ENCODE measurements at regions not wholly inside any gene's neighbourhood (a gene's known extent, or its start where the extent isn't known, plus 50 kb on each side); places are given as distances from the start of the nearest gene placed in this dataset.

DNA sequence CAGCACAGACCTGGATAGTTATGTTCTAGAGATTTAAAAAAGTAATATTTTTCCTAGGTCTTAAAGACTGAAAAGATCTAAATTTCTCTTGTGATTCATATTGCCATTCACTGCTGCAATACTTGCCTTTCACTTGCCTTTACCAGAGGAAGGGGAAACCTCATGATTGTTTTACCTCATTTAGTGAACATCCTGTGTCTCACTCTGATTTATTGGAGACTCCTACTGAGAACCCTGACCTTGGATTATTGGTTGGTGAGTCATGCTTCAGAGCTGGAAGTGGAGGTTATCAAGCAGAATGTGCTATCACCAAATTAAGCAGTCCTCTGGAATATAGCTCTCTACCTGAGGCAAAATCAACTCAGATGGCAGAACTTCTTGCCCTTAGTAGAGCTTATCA lies 500.5 kb downstream of the TSN start:
- Mint-ChIP-seq H3K9me3 (no peaks in the 10 kb centered on the region), H3K4me3 (no peak overlapping the region), H3K27ac (no peak overlapping the region), H3K27me3 (ENCODE audit: low read depth) (no peaks in the 10 kb centered on the region), H3K4me1 (ENCODE audit: low read depth) (no peaks in the 10 kb centered on the region), H3K36me3 (ENCODE audit: low read depth) (no peaks in the 10 kb centered on the region)
- intact Hi-C loops (cut with micrococcal nuclease), result no loop called here
- CTCF ChIA-PET, result no interaction called here
- no peak for DNase-seq

DNA sequence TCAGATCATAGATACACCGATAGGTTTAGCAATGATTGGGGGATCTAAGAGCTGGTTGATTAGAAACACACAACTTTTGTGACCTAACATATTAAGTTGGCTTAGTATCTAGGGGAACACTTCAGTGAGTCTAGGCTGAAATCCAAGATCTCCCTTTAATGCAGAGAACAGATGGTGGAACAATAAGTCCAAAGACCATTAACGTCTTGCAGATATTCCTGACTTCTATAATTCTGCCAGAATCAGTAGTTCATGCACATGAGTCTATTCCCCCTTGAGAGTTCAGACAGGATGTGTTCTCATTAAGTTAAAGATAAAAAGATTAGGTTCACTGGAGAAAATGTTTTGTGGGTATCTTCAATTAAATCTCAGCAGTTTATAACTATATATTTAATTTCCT lies 506.5 kb downstream of the TSN start:
- Mint-ChIP-seq H3K4me1 (ENCODE audit: low read depth) (no peaks in the 10 kb centered on the region), H3K9me3 (no peaks in the 10 kb centered on the region), H3K36me3 (ENCODE audit: low read depth) (no peaks in the 10 kb centered on the region), H3K27me3 (ENCODE audit: low read depth) (no peaks in the 10 kb centered on the region), H3K4me3 (no peak overlapping the region), H3K27ac (no peak overlapping the region)
- no peak for DNase-seq
- intact Hi-C loops (cut with micrococcal nuclease), result no loop called here
- CTCF ChIA-PET, result no interaction called here

DNA sequence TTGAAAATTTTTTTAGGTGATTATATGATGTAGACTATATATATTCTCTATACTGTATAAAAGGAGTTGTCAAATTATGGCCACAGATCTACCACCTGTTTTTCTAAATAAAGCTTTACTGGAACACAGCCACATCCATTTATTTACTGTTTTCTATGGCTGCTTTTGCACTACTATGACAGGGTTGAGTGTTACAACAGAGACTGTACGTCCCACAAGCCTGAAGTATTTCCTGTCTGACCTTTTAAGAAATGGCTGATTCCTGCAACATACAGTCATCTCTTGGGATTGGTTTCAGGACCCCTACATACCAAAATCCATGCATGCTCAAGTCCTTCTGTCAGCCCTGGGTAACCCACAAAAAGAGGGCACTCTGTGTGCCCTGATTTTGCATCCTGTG lies 508.3 kb downstream of the TSN start:
- Mint-ChIP-seq H3K27me3 (ENCODE audit: low read depth) (no peaks in the 10 kb centered on the region), H3K9me3 (no peaks in the 10 kb centered on the region), H3K4me3 (no peak overlapping the region), H3K36me3 (ENCODE audit: low read depth) (no peaks in the 10 kb centered on the region), H3K27ac (no peak overlapping the region), H3K4me1 (ENCODE audit: low read depth) (no peaks in the 10 kb centered on the region)
- CTCF ChIA-PET, result no interaction called here
- DNase-seq, result no peak
- intact Hi-C loops (cut with micrococcal nuclease), result no loop called here

DNA sequence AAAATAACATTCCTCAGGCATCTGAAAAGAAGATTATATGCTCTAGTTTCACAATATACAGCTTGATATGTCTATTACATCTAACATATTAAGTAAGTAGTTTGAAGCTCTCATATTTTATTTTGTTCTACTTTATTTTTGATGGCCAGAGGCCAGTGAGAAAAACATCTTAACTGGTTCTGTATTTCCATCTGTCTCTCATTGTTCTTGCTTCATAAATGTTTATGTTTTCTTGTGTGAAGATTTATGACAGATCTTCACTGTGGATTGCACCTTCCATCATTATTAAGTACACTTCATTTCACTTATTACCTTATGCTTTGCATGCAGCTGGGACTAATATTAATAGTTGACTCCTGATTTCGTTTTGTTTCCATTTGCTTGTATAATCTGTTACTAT lies 511.2 kb downstream of the TSN start:
- CTCF ChIA-PET, result interaction anchor here (1.6 kb wide), 1 partner anchor 16 kb away, joined by 3 read pairs; no protein-coding TSS in a partner anchor
- no peaks in the 10 kb centered on the region for H3K4me1 Mint-ChIP-seq (ENCODE audit: low read depth)
- H3K4me3 Mint-ChIP-seq, result no peak overlapping the region
- H3K9me3 Mint-ChIP-seq, result no peaks in the 10 kb centered on the region
- intact Hi-C loops (cut with micrococcal nuclease), result no loop called here
- DNase-seq, result no peak
- H3K27me3 Mint-ChIP-seq (ENCODE audit: low read depth), result peaks cover 2% of the 10 kb centered on the region
- no peak overlapping the region for H3K27ac Mint-ChIP-seq
- H3K36me3 Mint-ChIP-seq (ENCODE audit: low read depth), result no peaks in the 10 kb centered on the region

DNA sequence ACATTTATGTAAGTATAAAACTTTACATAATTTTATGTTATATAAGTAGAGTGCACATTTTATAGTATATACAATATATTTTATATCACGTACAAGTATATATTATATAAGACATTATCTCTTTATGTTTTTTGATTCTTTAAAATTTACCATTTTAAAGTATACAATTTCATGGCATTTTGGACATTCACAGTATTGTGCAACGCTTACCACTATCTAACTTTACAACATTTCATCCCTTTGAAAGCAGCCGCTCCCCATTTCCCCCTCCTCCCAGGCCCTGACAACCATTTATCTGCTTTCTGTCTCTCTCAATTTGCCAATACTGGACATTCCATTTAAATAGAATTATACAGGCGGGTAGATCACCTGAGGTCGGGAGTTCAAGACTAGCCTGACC lies 512.5 kb downstream of the TSN start:
- Mint-ChIP-seq H3K9me3 (no peaks in the 10 kb centered on the region), H3K27me3 (ENCODE audit: low read depth) (peaks cover 2% of the 10 kb centered on the region), H3K27ac (no peak overlapping the region), H3K4me1 (ENCODE audit: low read depth) (no peaks in the 10 kb centered on the region), H3K4me3 (no peak overlapping the region), H3K36me3 (ENCODE audit: low read depth) (no peaks in the 10 kb centered on the region)
- CTCF ChIA-PET, result no interaction called here
- intact Hi-C loops (cut with micrococcal nuclease), result no loop called here
- DNase-seq, result no peak

DNA sequence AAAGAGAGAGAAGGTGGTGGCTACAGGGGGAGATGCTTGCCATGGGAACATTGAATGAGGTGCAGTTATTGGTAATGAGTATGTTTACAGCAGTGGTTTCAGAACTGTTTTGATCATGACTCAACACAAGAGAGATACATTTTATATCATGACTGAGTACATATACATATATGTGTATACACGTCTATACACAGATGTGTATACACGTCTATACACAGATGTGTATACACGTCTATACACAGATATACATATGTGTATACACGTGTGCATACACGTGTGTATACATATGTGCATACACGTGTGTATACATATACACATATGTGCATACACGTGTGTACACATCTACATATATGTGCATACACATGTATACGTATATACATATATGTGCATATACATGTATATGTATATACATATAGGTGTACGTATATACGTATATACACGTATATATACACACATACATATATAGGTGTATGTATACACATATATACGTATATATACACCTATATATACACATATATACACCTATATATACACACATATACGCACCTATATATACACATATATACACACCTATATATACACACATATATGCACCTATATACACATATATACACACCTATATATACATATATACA lies 518.5 kb downstream of the TSN start:
- DNase-seq, result no peak
- no peak overlapping the region for H3K27ac Mint-ChIP-seq
- CTCF ChIA-PET, result no interaction called here
- H3K4me1 Mint-ChIP-seq (ENCODE audit: low read depth), result no peaks in the 10 kb centered on the region
- H3K27me3 Mint-ChIP-seq (ENCODE audit: low read depth), result peaks cover 2% of the 10 kb centered on the region
- no peak overlapping the region for H3K4me3 Mint-ChIP-seq
- no peaks in the 10 kb centered on the region for H3K9me3 Mint-ChIP-seq
- intact Hi-C loops (cut with micrococcal nuclease), result no loop called here
- H3K36me3 Mint-ChIP-seq (ENCODE audit: low read depth), result no peaks in the 10 kb centered on the region

DNA sequence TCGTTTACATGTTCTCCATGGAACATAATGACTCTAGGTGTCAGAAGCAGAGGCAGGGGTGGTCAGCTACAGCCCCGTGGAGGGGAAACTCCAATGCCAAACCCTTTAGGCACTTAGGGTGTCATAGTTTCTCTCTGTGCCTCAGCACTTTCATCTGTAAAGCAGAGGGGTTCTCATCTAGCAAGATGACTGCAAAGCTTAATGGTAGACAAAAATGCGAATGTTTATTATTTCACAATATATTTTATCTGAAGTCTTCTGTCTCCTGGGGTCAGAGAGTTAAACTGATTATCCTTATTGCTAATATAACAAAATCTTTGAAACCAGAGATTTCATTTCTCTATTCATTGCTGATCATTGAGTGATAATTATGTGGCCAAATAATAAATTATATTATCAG lies 522.5 kb downstream of the TSN start:
- Mint-ChIP-seq H3K36me3 (ENCODE audit: low read depth) (no peaks in the 10 kb centered on the region), H3K27me3 (ENCODE audit: low read depth) (no peaks in the 10 kb centered on the region), H3K4me3 (no peak overlapping the region), H3K4me1 (ENCODE audit: low read depth) (no peaks in the 10 kb centered on the region), H3K27ac (no peak overlapping the region), H3K9me3 (no peaks in the 10 kb centered on the region)
- intact Hi-C loops (cut with micrococcal nuclease), result no loop called here
- CTCF ChIA-PET, result no interaction called here
- no peak for DNase-seq

DNA sequence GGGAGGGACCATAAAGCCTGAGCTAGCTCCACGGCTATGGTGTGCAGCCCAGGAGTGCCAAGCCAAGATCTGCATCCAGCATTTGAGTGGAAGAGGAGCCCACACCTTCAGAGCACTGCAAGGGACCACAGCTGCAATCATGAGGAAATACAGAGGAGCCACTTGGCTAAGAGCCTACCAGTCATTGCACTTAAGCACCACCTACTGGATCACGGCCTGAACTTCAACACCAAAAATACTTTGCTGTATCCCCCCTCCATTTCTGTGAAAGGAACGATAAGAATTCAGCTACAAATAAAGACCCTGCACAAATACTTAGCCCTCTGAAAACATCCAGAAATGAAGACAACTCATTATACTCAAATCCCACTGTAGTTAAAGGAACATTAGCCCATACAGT lies 545.3 kb downstream of the TSN start:
- CTCF ChIA-PET, result no interaction called here
- Mint-ChIP-seq H3K36me3 (ENCODE audit: low read depth) (no peaks in the 10 kb centered on the region), H3K4me1 (ENCODE audit: low read depth) (no peaks in the 10 kb centered on the region), H3K27ac (no peak overlapping the region), H3K27me3 (ENCODE audit: low read depth) (no peaks in the 10 kb centered on the region), H3K4me3 (no peak overlapping the region), H3K9me3 (peaks cover 3% of the 10 kb centered on the region)
- DNase-seq, result no peak
- intact Hi-C loops (cut with micrococcal nuclease), result no loop called here

DNA sequence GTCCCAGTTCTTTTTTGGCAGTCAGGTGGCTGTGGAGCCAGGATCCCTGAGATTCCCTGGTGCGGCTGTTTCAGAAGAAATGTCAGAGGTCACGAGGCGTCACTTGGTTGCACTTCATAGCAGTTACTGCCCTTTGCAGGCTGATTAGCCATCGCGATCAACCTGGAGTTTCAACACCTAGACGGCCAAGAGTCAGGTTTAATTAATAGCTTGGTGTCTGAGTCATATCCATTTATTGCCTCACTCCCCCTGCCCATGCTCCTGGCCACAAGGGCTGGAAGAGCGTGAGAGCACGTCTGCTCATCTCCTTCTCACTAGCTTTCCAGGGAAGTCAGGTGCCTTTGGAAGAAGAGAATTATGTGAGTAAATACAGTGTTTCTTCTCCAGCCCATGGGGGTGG lies 552.3 kb downstream of the TSN start:
- intact Hi-C loops (cut with micrococcal nuclease), result no loop called here
- CTCF ChIA-PET, result interaction anchor here (0.6 kb wide), 1 partner anchor 811 kb away, joined by 3 read pairs; no protein-coding TSS in a partner anchor
- H3K36me3 Mint-ChIP-seq (ENCODE audit: low read depth), result no peaks in the 10 kb centered on the region
- H3K27me3 Mint-ChIP-seq (ENCODE audit: low read depth), result no peaks in the 10 kb centered on the region
- H3K4me3 Mint-ChIP-seq, result no peak overlapping the region
- DNase-seq, result no peak
- H3K27ac Mint-ChIP-seq, result no peak overlapping the region
- no peaks in the 10 kb centered on the region for H3K4me1 Mint-ChIP-seq (ENCODE audit: low read depth)
- peaks cover 4% of the 10 kb centered on the region for H3K9me3 Mint-ChIP-seq

DNA sequence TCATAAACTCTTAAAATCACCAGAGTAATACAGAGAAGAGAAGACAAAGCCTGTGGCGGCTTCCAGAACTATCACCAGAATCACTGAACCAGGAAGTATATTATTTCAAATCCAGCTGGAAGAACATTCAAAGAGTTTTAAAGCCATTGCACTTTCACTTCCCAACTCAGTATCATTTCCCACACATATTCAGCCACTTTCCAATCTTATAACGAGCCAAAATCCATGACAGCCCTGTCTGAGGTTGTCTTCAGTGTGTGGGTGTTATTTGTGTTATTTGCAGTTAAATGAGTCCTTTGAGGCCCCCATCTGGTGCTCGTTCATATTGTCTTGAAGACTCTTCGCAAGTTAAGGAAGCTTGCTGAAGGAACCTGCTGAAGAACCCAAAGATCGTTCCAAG lies 559.9 kb downstream of the TSN start:
- no peak overlapping the region for H3K4me3 Mint-ChIP-seq
- no peaks in the 10 kb centered on the region for H3K9me3 Mint-ChIP-seq
- CTCF ChIA-PET, result no interaction called here
- H3K4me1 Mint-ChIP-seq (ENCODE audit: low read depth), result no peaks in the 10 kb centered on the region
- intact Hi-C loops (cut with micrococcal nuclease), result no loop called here
- no peaks in the 10 kb centered on the region for H3K36me3 Mint-ChIP-seq (ENCODE audit: low read depth)
- H3K27ac Mint-ChIP-seq, result no peak overlapping the region
- no peaks in the 10 kb centered on the region for H3K27me3 Mint-ChIP-seq (ENCODE audit: low read depth)
- no peak for DNase-seq

DNA sequence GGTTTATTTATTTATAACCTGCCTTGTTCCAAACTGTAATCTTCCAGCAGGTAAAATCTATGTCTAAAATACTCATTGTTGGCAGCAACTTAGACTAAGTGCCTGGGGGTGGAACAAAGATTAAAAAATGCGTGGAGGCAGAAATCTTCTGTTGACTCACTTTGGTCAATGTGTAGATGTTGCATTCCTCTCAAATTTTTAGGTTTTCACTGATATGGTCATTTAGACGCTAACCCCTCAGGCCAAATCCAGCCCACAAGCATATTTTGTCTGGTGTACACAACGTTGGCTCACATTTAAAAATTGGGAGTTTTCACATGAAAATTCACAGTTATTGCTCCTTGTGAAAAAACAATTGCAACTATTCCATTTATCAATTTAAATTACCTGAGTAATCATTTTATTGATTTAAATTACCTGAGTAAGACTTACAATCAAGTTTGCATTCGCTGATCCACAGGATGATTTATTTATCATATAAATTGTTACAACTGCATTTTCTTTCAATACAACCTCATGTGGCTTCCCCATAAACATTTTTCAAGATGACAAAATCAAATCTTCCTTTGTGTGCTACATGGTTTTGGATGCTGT lies 564.2 kb downstream of the TSN start:
- H3K9me3 Mint-ChIP-seq, result no peaks in the 10 kb centered on the region
- CTCF ChIA-PET, result no interaction called here
- H3K36me3 Mint-ChIP-seq (ENCODE audit: low read depth), result no peaks in the 10 kb centered on the region
- DNase-seq, result no peak
- H3K4me1 Mint-ChIP-seq (ENCODE audit: low read depth), result no peaks in the 10 kb centered on the region
- peaks cover 3% of the 10 kb centered on the region for H3K27me3 Mint-ChIP-seq (ENCODE audit: low read depth)
- H3K27ac Mint-ChIP-seq, result no peak overlapping the region
- H3K4me3 Mint-ChIP-seq, result no peak overlapping the region
- intact Hi-C loops (cut with micrococcal nuclease), result no loop called here

DNA sequence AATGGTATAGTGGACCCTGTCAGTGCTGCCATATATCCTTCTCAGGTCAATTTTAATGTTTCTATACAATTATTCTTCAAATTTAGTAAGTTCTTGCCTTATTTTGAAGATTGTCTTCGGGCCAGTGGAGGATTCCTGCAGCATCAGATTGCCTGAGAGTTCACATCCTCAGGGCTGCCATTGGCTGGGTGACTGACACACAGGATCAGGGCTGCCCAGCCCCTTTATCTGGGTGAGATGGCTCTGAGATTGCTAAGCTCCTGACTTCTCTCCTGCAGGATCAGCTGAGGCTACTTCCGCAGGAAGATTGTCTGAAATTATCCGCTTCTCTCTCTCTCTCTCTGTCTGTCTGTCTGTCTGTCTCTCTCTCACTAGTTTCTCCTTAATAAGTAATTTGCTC lies 567.4 kb downstream of the TSN start:
- Mint-ChIP-seq H3K4me3 (no peak overlapping the region), H3K36me3 (ENCODE audit: low read depth) (no peaks in the 10 kb centered on the region), H3K27ac (no peak overlapping the region), H3K27me3 (ENCODE audit: low read depth) (peaks cover 5% of the 10 kb centered on the region), H3K4me1 (ENCODE audit: low read depth) (no peaks in the 10 kb centered on the region), H3K9me3 (no peaks in the 10 kb centered on the region)
- DNase-seq, result no peak
- intact Hi-C loops (cut with micrococcal nuclease), result no loop called here
- CTCF ChIA-PET, result no interaction called here

DNA sequence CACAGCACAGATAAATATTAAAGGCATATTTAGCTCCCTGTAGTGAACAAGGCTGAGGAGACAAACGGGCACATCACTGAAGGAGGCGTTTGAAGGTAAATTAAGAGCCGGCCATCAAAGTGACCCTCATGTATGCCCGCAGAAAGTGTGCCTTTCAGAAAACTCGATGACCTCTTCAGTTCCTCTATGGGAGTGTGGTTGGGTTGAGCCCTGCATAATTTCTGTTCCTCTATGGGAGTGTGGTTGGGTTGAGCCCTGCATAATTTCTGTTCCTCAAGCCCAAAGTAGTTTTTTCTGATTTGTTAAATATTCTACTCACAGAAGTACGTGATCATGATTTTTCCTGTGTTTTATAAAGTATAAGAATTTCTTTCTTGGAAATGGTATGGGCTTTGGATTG lies 568.5 kb downstream of the TSN start:
- peaks cover 5% of the 10 kb centered on the region for H3K27me3 Mint-ChIP-seq (ENCODE audit: low read depth)

More for the DNA sequence above, 568.5 kb downstream of the TSN start:
- intact Hi-C loops (cut with micrococcal nuclease), result no loop called here
- Mint-ChIP-seq H3K36me3 (ENCODE audit: low read depth) (no peaks in the 10 kb centered on the region), H3K9me3 (no peaks in the 10 kb centered on the region), H3K4me1 (ENCODE audit: low read depth) (no peaks in the 10 kb centered on the region), H3K4me3 (no peak overlapping the region), H3K27ac (no peak overlapping the region)
- DNase-seq, result no peak
- CTCF ChIA-PET, result no interaction called here
